GM13977 (cell line): ENCODE measurements at regions not wholly inside any gene's neighbourhood (a gene's known extent, or its start where the extent isn't known, plus 50 kb on each side); places are given as distances from the start of the nearest gene placed in this dataset.
"Not testable (repeated sequence)": the region's sequence is repeated elsewhere in the genome, so short reads cannot be mapped to it uniquely, and the experiment has no call there.

Experiments
- DNase-seq: peaks from one replicate; pipeline ENCODE4 v3.0.0; 2012; ENCODE audit warnings: low spot score
- in situ Hi-C: fragments of 300-500 bp; cut with MboI; formaldehyde crosslinking; loops from one replicate; pipeline ENCODE4 v1.12.0; 2022; ENCODE audit warnings: low sequenced_read_pairs, low pct_unique_long_range_greater_than_20kb, mixed read lengths, inconsistent platforms; ENCODE audit not compliant: unreplicated experiment
- TF ChIP-seq, protein P1 (sequence below): IDR thresholded peaks from 2 replicates; pipeline ENCODE4 v1.5.1; 2012; ENCODE audit warnings: mild to moderate bottlenecking, control low read depth; ENCODE audit not compliant: insufficient read depth; ENCODE audit errors: extremely low read depth, missing control alignments

DNA sequence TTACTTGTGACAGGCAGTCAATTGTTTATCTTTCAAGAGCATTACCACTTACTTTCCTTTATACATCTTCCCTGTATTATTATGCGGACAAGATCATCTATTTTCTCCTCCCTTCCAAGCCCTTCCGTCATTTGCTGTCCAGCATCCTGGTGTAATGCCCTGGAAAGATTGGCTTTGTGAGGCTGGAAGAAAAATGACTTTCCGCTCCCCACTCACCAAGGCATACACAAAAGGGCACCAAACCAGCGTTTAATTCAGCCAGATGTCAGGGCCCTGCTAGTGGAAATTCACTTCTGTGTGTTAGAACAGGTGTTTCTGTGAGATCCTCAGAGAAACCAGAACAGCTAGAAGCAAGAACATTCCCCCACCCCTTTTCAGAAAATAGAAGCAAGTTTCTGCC is 128.1 kb upstream of the NANOS1 start:
- TF ChIP-seq, protein P1, sequence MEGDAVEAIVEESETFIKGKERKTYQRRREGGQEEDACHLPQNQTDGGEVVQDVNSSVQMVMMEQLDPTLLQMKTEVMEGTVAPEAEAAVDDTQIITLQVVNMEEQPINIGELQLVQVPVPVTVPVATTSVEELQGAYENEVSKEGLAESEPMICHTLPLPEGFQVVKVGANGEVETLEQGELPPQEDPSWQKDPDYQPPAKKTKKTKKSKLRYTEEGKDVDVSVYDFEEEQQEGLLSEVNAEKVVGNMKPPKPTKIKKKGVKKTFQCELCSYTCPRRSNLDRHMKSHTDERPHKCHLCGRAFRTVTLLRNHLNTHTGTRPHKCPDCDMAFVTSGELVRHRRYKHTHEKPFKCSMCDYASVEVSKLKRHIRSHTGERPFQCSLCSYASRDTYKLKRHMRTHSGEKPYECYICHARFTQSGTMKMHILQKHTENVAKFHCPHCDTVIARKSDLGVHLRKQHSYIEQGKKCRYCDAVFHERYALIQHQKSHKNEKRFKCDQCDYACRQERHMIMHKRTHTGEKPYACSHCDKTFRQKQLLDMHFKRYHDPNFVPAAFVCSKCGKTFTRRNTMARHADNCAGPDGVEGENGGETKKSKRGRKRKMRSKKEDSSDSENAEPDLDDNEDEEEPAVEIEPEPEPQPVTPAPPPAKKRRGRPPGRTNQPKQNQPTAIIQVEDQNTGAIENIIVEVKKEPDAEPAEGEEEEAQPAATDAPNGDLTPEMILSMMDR, result no peak
- in situ Hi-C loops, result no loop called here
- no peak for DNase-seq

DNA sequence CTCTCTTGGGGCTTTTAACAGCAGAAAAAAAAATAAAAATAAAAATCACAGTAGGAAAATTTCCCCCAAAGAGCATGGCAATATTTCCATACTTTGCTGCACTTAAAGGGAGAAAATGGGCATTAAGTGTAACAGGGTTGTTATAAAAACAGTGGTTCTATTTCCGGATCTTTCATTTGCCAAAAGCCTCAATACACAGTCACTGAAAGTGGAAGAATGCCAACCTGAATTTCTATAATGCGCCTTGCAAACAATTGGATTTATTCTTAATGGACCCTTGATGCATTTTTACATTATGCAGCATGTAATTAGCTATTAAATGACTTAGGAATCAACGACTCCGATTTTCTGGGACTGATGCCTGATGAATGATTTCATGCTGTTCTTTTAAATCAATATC is 127.6 kb upstream of the NANOS1 start:
- no peak for DNase-seq
- in situ Hi-C loops, result no loop called here
- TF ChIP-seq, protein P1, result no peak

DNA sequence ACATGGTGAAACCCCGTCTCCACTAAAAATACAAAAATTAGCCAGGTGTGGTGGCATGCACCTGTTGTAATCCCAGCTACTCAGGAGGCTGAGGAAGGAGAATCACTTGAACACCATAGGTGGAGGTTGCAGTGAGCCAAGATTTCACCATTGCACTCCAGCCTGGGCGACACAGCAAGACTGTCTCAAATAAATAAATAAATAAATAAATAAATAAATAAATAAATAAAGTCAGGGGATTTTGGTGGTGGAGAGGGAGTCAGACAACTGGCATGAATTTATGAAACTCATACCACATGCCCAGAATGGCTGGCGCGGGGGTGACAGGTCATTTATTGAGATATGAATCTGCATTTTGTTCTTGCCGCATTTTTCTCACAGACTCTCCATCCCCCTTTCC is 126.9 kb upstream of the NANOS1 start:
- in situ Hi-C loops, DNase-seq: not testable (repeated sequence)

DNA sequence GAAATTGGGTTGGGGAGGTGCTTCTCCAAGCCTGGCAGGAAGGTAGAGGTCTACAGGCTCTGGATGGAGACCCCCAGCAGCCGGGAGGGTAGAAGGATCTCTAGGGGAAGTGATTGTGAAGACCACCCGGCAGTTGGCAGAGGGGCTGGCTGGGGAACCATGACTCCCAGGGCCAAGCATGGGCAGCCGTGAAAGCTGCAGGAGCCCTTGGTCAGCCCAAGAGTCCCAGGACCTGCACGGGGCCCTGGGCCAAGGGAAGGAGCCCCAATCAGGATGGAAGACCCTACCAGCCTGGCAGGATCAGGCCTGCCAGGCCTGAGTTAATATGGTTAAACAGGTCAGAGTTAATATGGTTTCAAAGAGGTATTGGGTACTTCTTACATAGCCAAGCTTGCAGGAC is 126.3 kb upstream of the NANOS1 start:
- DNase-seq, result no peak
- in situ Hi-C loops, result no loop called here
- TF ChIP-seq, protein P1, result no peak

DNA sequence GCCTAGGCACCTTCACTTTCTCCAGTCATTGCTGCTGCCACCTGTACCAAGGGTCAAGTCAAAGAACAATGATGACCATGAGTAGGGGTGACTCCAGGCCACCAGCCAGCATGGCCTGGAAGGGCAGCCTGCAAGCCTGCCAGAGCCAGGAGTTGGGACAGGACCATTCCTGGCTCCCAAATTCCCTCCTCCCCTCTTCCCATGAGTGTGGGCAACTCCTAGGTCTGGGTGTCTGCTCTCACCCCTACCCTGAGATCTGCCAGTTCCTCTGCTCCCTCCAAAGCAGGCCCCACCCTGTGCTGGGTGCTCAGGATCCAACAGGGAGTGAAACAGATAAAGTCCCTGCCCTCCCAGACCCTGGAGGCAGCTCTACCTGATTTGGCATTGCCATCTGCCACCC is 125.8 kb upstream of the NANOS1 start:
- DNase-seq, result no peak
- TF ChIP-seq, protein P1, result no peak
- in situ Hi-C loops, result no loop called here

DNA sequence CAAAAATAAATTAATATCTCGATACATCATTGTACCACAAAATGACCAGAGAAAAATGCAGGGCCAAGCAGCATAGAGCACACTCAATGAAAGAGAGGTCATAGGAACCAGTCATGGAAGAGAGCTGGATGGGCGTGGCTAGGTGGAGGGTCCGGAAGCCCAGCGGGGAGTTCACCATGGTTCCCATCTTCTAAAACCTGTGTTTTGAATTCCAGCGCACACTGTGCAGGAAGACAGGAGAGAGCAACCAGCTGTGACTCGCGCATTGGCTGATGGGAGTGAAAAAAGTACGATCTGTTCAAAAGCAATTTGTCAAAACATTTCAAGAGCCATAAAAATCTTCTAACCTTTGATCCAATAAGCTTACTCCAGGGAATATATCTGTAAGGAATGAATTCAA is 125.2 kb upstream of the NANOS1 start:
- in situ Hi-C loops, result no loop called here

DNA sequence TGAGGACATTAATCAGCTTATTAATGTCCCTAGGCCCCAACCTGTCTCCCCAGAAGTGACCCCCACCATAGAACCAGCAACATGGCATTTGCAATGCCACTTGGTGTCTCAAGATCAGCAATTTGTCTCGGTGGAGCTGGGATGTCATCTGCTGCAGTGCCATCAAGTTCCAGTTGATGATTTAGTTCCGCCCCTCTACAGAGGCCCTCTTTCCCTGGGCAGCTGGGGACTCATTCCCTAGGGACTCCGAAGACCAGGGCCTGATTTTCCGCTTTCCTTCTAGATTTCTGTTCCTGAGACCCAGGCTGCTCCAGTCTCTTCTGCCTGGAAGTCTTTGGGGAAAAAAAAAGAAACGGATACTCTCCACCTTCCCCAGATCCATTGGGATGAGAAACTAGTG is 122.5 kb upstream of the NANOS1 start:
- in situ Hi-C loops, result no loop called here
- no peak for DNase-seq
- TF ChIP-seq, protein P1, result no peak

More for the DNA sequence above, 125.2 kb upstream of the NANOS1 start:
- TF ChIP-seq, protein P1, result no peak
- DNase-seq, result no peak
